ENCODE measurements at regions not wholly inside any gene's neighbourhood (a gene's known extent, or its start where the extent isn't known, plus 50 kb on each side); places are given as distances from the start of the nearest gene placed in this dataset.
A peak's percentile ranks its signal among the peaks of the same experiment; 100 is the strongest.
"Not testable (repeated sequence)": the region's sequence is repeated elsewhere in the genome, so short reads cannot be mapped to it uniquely, and the experiment has no call there.

DNA sequence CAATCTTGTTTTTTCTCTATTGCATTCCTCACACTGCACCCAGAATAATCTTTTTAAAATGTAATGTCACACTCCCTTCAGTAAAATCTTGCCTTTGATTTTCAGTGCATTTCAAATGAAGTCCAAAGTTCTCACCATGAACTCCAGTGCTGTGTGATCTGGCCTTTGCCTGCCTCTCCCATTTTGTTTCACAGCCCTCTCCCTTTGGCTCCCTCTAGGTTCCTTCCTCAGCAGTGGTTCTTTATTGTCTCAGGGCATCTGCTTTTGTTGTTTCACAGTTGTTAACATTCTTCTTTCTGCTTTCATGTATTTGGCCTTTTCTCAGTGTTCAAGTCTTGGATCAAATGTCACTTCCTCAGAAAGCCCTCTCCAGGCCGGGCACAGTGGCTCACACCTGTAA lies 84.5 kb upstream of the AMN1 start:
- Mint-ChIP-seq H3K9me3 (no peaks in the 10 kb centered on the region), H3K4me3 (no peak overlapping the region), H3K27me3 (ENCODE audit: low read depth) (no peaks in the 10 kb centered on the region), H3K4me1 (peaks cover 9% of the 10 kb centered on the region), H3K27ac (peak overlapping the region; percentile 59), H3K36me3 (no peaks in the 10 kb centered on the region)
- DNase-seq (ENCODE audit: low spot score) (no peak), ATAC-seq (peak; percentile 90)
- no peak for TF ChIP-seq ZNF416 (CRISPR knock-in tag; IDR thresholded peaks at IDR 0.05)
- no peak for TF ChIP-seq JAZF1 (CRISPR knock-in tag; IDR thresholded peaks at IDR 0.05)
- CTCF ChIA-PET: no interaction called here
- POLR2A ChIA-PET: no interaction called here

DNA sequence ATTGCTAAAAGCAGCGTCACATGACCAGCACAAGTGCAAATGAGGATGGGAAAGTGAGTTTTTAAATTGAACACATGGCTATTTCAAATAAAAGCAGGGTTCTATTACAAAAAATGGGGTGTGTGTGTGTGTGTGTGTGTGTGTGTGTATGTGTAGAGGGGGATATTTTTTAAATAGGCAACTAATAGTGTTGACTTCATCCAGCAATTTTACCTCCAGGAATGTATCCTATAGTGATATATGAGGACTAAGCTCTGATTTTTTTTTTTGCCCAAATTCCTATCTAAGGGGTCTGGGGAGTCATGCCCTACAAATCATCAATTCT lies 78.9 kb upstream of the AMN1 start:
- Mint-ChIP-seq H3K9me3 (peaks cover 4% of the 10 kb centered on the region), H3K27ac (no peak overlapping the region), H3K27me3 (ENCODE audit: low read depth) (peaks cover 5% of the 10 kb centered on the region; the same call in 1 of the 2 replicates), H3K4me1 (peaks cover 29% of the 10 kb centered on the region), H3K4me3 (no peak overlapping the region), H3K36me3 (no peaks in the 10 kb centered on the region)
- TF ChIP-seq GRHL2 (CRISPR knock-in tag; IDR thresholded peaks at IDR 0.05; ENCODE audit: insufficient replicate concordance, severe bottlenecking) (no peak), USF2 (CRISPR knock-in tag; IDR thresholded peaks at IDR 0.05) (peak; percentile 71), EMX1 (CRISPR knock-in tag; IDR thresholded peaks at IDR 0.05) (no peak), RORB (CRISPR knock-in tag; IDR thresholded peaks at IDR 0.05) (no peak), TEAD1 (CRISPR knock-in tag; IDR thresholded peaks at IDR 0.05) (no peak), FOXK1 (CRISPR knock-in tag; IDR thresholded peaks at IDR 0.05) (no peak)
- TF ChIP-seq, protein P1, sequence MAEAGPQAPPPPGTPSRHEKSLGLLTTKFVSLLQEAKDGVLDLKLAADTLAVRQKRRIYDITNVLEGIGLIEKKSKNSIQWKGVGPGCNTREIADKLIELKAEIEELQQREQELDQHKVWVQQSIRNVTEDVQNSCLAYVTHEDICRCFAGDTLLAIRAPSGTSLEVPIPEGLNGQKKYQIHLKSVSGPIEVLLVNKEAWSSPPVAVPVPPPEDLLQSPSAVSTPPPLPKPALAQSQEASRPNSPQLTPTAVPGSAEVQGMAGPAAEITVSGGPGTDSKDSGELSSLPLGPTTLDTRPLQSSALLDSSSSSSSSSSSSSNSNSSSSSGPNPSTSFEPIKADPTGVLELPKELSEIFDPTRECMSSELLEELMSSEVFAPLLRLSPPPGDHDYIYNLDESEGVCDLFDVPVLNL (CRISPR knock-in tag; IDR thresholded peaks at IDR 0.05; ENCODE audit: borderline replicate concordance, low read depth): no peak
- no peak for DNase-seq (ENCODE audit: low spot score)
- CTCF ChIA-PET: no interaction called here
- POLR2A ChIA-PET: no interaction called here
- no peak for ATAC-seq

GRCh38 chr12:31807081-31807772 lies 78.4 kb upstream of the AMN1 start:
- DNase-seq (ENCODE audit: low spot score); H3K36me3 Mint-ChIP-seq; POLR2A ChIA-PET; H3K27me3 Mint-ChIP-seq (ENCODE audit: low read depth); H3K27ac Mint-ChIP-seq; H3K9me3 Mint-ChIP-seq; ATAC-seq; H3K4me3 Mint-ChIP-seq; CTCF ChIA-PET: not testable (repeated sequence)
- TF ChIP-seq, protein P2, sequence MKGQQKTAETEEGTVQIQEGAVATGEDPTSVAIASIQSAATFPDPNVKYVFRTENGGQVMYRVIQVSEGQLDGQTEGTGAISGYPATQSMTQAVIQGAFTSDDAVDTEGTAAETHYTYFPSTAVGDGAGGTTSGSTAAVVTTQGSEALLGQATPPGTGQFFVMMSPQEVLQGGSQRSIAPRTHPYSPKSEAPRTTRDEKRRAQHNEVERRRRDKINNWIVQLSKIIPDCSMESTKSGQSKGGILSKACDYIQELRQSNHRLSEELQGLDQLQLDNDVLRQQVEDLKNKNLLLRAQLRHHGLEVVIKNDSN (CRISPR knock-in tag; IDR thresholded peaks at IDR 0.05): peak; percentile 58; the same call in 1 of the 2 replicates
- peaks cover 29% of the 10 kb centered on the region for H3K4me1 Mint-ChIP-seq

GRCh38 chr12:31805681-31806080 lies 76.9 kb upstream of the AMN1 start:
- H3K4me1 Mint-ChIP-seq: peaks cover 29% of the 10 kb centered on the region
- H3K9me3 Mint-ChIP-seq; CTCF ChIA-PET; H3K27me3 Mint-ChIP-seq (ENCODE audit: low read depth); H3K27ac Mint-ChIP-seq; H3K36me3 Mint-ChIP-seq; DNase-seq (ENCODE audit: low spot score); ATAC-seq; POLR2A ChIA-PET; H3K4me3 Mint-ChIP-seq: not testable (repeated sequence)

- CTCF ChIA-PET; POLR2A ChIA-PET; H3K27me3 Mint-ChIP-seq (ENCODE audit: low read depth); H3K27ac Mint-ChIP-seq; H3K36me3 Mint-ChIP-seq; ATAC-seq; DNase-seq (ENCODE audit: low spot score); H3K9me3 Mint-ChIP-seq; H3K4me3 Mint-ChIP-seq: not testable (repeated sequence)
- peaks cover 29% of the 10 kb centered on the region for H3K4me1 Mint-ChIP-seq
Observed at GRCh38 chr12:31804707-31805106, 75.9 kb upstream of the AMN1 start.

GRCh38 chr12:31804185-31804504 lies 75.3 kb upstream of the AMN1 start:
- DNase-seq (ENCODE audit: low spot score) (no peak), ATAC-seq (no peak)
- H3K27me3 Mint-ChIP-seq (ENCODE audit: low read depth): peaks cover 5% of the 10 kb centered on the region
- peaks cover 4% of the 10 kb centered on the region for H3K9me3 Mint-ChIP-seq
- no peak overlapping the region for H3K4me3 Mint-ChIP-seq
- TF ChIP-seq RELA (CRISPR knock-in tag; IDR thresholded peaks at IDR 0.05; ENCODE audit: borderline replicate concordance): no peak
- no peak for TF ChIP-seq JAZF1 (CRISPR knock-in tag; IDR thresholded peaks at IDR 0.05)
- no peak for TF ChIP-seq ZNF423 (CRISPR knock-in tag; IDR thresholded peaks at IDR 0.05)
- no peak for TF ChIP-seq TCF7 (CRISPR knock-in tag; IDR thresholded peaks at IDR 0.05; ENCODE audit: low read depth)
- no peak for TF ChIP-seq TP53 (CRISPR knock-in tag; IDR thresholded peaks at IDR 0.05)
- TF ChIP-seq, protein P3, sequence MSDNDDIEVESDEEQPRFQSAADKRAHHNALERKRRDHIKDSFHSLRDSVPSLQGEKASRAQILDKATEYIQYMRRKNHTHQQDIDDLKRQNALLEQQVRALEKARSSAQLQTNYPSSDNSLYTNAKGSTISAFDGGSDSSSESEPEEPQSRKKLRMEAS (CRISPR knock-in tag; IDR thresholded peaks at IDR 0.05): no peak
- no peak for TF ChIP-seq ZNF281 (CRISPR knock-in tag; IDR thresholded peaks at IDR 0.05)
- TF ChIP-seq ATF1 (CRISPR knock-in tag; IDR thresholded peaks at IDR 0.05): no peak
- TF ChIP-seq FOXP1 (CRISPR knock-in tag; IDR thresholded peaks at IDR 0.05; ENCODE audit: borderline replicate concordance): no peak
- peaks cover 29% of the 10 kb centered on the region for H3K4me1 Mint-ChIP-seq
- ChIA-PET CTCF (no interaction called here), POLR2A (no interaction called here)
- H3K36me3 Mint-ChIP-seq: no peaks in the 10 kb centered on the region
- no peak overlapping the region for H3K27ac Mint-ChIP-seq

Measured in WTC11 (cell line).